ENCODE measurements at regions not wholly inside any gene's neighbourhood (a gene's known extent, or its start where the extent isn't known, plus 50 kb on each side); places are given as distances from the start of the nearest gene placed in this dataset.
"Not testable (repeated sequence)": the region's sequence is repeated elsewhere in the genome, so short reads cannot be mapped to it uniquely, and the experiment has no call there.

- H4K5ac ChIP-seq (ENCODE audit: low read depth, low read length); intact Hi-C loops (cut with micrococcal nuclease); H2BK120ac ChIP-seq (ENCODE audit: low read depth, low read length); H3K4me1 ChIP-seq (ENCODE audit: control insufficient read depth, insufficient read depth, low read length); H2BK5ac ChIP-seq (ENCODE audit: low read depth, low read length, poor library complexity, severe bottlenecking); H3K9ac ChIP-seq (ENCODE audit: low read depth, low read length); H3K23ac ChIP-seq (ENCODE audit: low read depth, low read length); dilution Hi-C loops (cut with HindIII; ENCODE audit: low sequenced_read_pairs, unreplicated experiment); ATAC-seq (ENCODE audit: low read depth); H3K9me1 ChIP-seq (ENCODE audit: insufficient read depth, low read length); H3K18ac ChIP-seq (ENCODE audit: low read depth, low read length); H2AFZ ChIP-seq (replicated peaks; ENCODE audit: low read length, poor library complexity); H4K20me1 ChIP-seq (ENCODE audit: insufficient read depth, low read length); H3K79me1 ChIP-seq (ENCODE audit: low read depth in 1 of 2, low read length in 2 of 2); POLR2A ChIA-PET (ENCODE audit: unreplicated experiment); H2BK15ac ChIP-seq (ENCODE audit: low read depth, low read length); H2AK9ac ChIP-seq (replicated peaks; ENCODE audit: low read depth, low read length, poor library complexity); H2AK5ac ChIP-seq (ENCODE audit: low read depth, low read length); H3K27me3 ChIP-seq (ENCODE audit: control insufficient read depth, insufficient read depth, low read length); H3K4ac ChIP-seq (ENCODE audit: low read depth, low read length); H4K8ac ChIP-seq (ENCODE audit: low read depth in 2 of 2, low read length in 2 of 2); DNase-seq; H4K91ac ChIP-seq (ENCODE audit: insufficient read depth, low read depth, low read length); H3K4me3 ChIP-seq (ENCODE audit: insufficient read depth, low read depth, low read length); H3K14ac ChIP-seq (replicated peaks; ENCODE audit: low read depth, low read length); H3K36me3 ChIP-seq (ENCODE audit: control insufficient read depth, insufficient read depth, low read length); H3K27ac ChIP-seq (ENCODE audit: insufficient read depth, low read length); H3K4me2 ChIP-seq (ENCODE audit: low read depth, low read length); H2BK20ac ChIP-seq (ENCODE audit: low read depth, low read length); CTCF ChIA-PET; in situ Hi-C loops (cut with MboI; ENCODE audit: low sequenced_read_pairs); BruUV-seq (replicated peaks); H3K56ac ChIP-seq (ENCODE audit: extremely low read depth, insufficient read depth, low read length): not testable (repeated sequence)
- WGBS, 2 experiments (ENCODE audit: extremely low coverage in 2 of 2, insufficient read length in 1 of 2): 50% methylated on average over 1 of the region's 3 CpGs; no CpG with 5 or more reads in 1 of the 2 experiments
- peaks cover 26% of the 10 kb centered on the region for H3K9me3 ChIP-seq (ENCODE audit: control insufficient read depth, insufficient read depth, low read length)
Observed at GRCh38 chr21:10346933-10347615, 174.3 kb upstream of the TPTE start.

GRCh38 chr21:10347675-10348074, 173.7 kb upstream of the TPTE start:
- BruUV-seq (replicated peaks); H3K36me3 ChIP-seq (ENCODE audit: control insufficient read depth, insufficient read depth, low read length); H3K4ac ChIP-seq (ENCODE audit: low read depth, low read length); H2BK120ac ChIP-seq (ENCODE audit: low read depth, low read length); H2BK20ac ChIP-seq (ENCODE audit: low read depth, low read length); CTCF ChIA-PET; H3K27ac ChIP-seq (ENCODE audit: insufficient read depth, low read length); ATAC-seq (ENCODE audit: low read depth); H3K14ac ChIP-seq (replicated peaks; ENCODE audit: low read depth, low read length); H2BK5ac ChIP-seq (ENCODE audit: low read depth, low read length, poor library complexity, severe bottlenecking); H4K20me1 ChIP-seq (ENCODE audit: insufficient read depth, low read length); H3K18ac ChIP-seq (ENCODE audit: low read depth, low read length); H2AFZ ChIP-seq (replicated peaks; ENCODE audit: low read length, poor library complexity); H4K91ac ChIP-seq (ENCODE audit: insufficient read depth, low read depth, low read length); H2AK9ac ChIP-seq (replicated peaks; ENCODE audit: low read depth, low read length, poor library complexity); H3K79me1 ChIP-seq (ENCODE audit: low read depth in 1 of 2, low read length in 2 of 2); H3K4me3 ChIP-seq (ENCODE audit: insufficient read depth, low read depth, low read length); H4K8ac ChIP-seq (ENCODE audit: low read depth in 2 of 2, low read length in 2 of 2); H4K5ac ChIP-seq (ENCODE audit: low read depth, low read length); H3K27me3 ChIP-seq (ENCODE audit: control insufficient read depth, insufficient read depth, low read length); H3K9ac ChIP-seq (ENCODE audit: low read depth, low read length); DNase-seq; H3K4me2 ChIP-seq (ENCODE audit: low read depth, low read length); H3K9me1 ChIP-seq (ENCODE audit: insufficient read depth, low read length); H3K56ac ChIP-seq (ENCODE audit: extremely low read depth, insufficient read depth, low read length); H3K23ac ChIP-seq (ENCODE audit: low read depth, low read length); H3K4me1 ChIP-seq (ENCODE audit: control insufficient read depth, insufficient read depth, low read length); H2BK15ac ChIP-seq (ENCODE audit: low read depth, low read length); dilution Hi-C loops (cut with HindIII; ENCODE audit: low sequenced_read_pairs, unreplicated experiment); POLR2A ChIA-PET (ENCODE audit: unreplicated experiment); H2AK5ac ChIP-seq (ENCODE audit: low read depth, low read length); intact Hi-C loops (cut with micrococcal nuclease); in situ Hi-C loops (cut with MboI; ENCODE audit: low sequenced_read_pairs): not testable (repeated sequence)
- peaks cover 26% of the 10 kb centered on the region for H3K9me3 ChIP-seq (ENCODE audit: control insufficient read depth, insufficient read depth, low read length)
- WGBS, 2 experiments (ENCODE audit: extremely low coverage in 2 of 2, insufficient read length in 1 of 2): 46% methylated on average over 5 of the region's 7 CpGs; no CpG with 5 or more reads in 1 of the 2 experiments

All from IMR-90 (cell line).